ENCODE measurements at regions not wholly inside any gene's neighbourhood (a gene's known extent, or its start where the extent isn't known, plus 50 kb on each side); places are given as distances from the start of the nearest gene placed in this dataset.

GRCh38 chr10:52918714-52919305 lies 146.2 kb upstream of the MBL2 start:
- TF ChIP-seq CTCF (IDR thresholded peaks at IDR 0.05) (no peak), POLR2A (IDR thresholded peaks at IDR 0.05) (no peak)
- Histone ChIP-seq H3K36me3 (replicated peaks in 1 of 2; ENCODE audit: insufficient read depth in 1 of 2, low read depth in 2 of 2) (no peaks in the 10 kb centered on the region), H3K27me3 (no peaks in the 10 kb centered on the region), H3K27ac (no peak overlapping the region), H3K4me3 (no peak overlapping the region), H3K4me1 (no peaks in the 10 kb centered on the region), H3K9me3 (no peaks in the 10 kb centered on the region)
- DNase-seq: no peak
- ATAC-seq: no peak
- intact Hi-C loops (cut with DNase I): no loop called here

- no peaks in the 10 kb centered on the region for H3K27me3 ChIP-seq
- H3K4me3 ChIP-seq: no peak overlapping the region
- intact Hi-C loops (cut with DNase I): no loop called here
- no peaks in the 10 kb centered on the region for H3K36me3 ChIP-seq (replicated peaks in 1 of 2; ENCODE audit: insufficient read depth in 1 of 2, low read depth in 2 of 2)
- H3K4me1 ChIP-seq: no peaks in the 10 kb centered on the region
- H3K9me3 ChIP-seq: no peaks in the 10 kb centered on the region
- DNase-seq (no peak), ATAC-seq (no peak)
- H3K27ac ChIP-seq: no peak overlapping the region
- TF ChIP-seq POLR2A (IDR thresholded peaks at IDR 0.05) (no peak), CTCF (IDR thresholded peaks at IDR 0.05) (no peak)
- 71 to 78% methylated on average over 1 of the region's 1 CpG for WGBS, 2 donors
Observed at GRCh38 chr10:52915391-52915790, 142.8 kb upstream of the MBL2 start.

GRCh38 chr10:52911163-52911562 lies 138.6 kb upstream of the MBL2 start:
- WGBS, 2 donors: 85 to 92% methylated on average over 1 of the region's 1 CpG
- no peak overlapping the region for H3K4me3 ChIP-seq
- no peaks in the 10 kb centered on the region for H3K36me3 ChIP-seq (replicated peaks in 1 of 2; ENCODE audit: insufficient read depth in 1 of 2, low read depth in 2 of 2)
- H3K4me1 ChIP-seq: no peaks in the 10 kb centered on the region
- ATAC-seq (no peak), DNase-seq (no peak)
- TF ChIP-seq POLR2A (IDR thresholded peaks at IDR 0.05) (no peak), CTCF (IDR thresholded peaks at IDR 0.05) (no peak)
- intact Hi-C loops (cut with DNase I): no loop called here
- no peaks in the 10 kb centered on the region for H3K27me3 ChIP-seq
- H3K27ac ChIP-seq: no peak overlapping the region
- no peaks in the 10 kb centered on the region for H3K9me3 ChIP-seq

GRCh38 chr10:52908478-52908877 lies 135.9 kb upstream of the MBL2 start:
- no peak for DNase-seq
- H3K4me1 ChIP-seq: no peaks in the 10 kb centered on the region
- ATAC-seq: no peak
- no peak overlapping the region for H3K4me3 ChIP-seq
- intact Hi-C loops (cut with DNase I): no loop called here
- WGBS, 2 donors: 53 to 57% methylated on average over 5 of the region's 5 CpGs
- H3K9me3 ChIP-seq: no peaks in the 10 kb centered on the region
- H3K27ac ChIP-seq: no peak overlapping the region
- no peaks in the 10 kb centered on the region for H3K36me3 ChIP-seq (replicated peaks in 1 of 2; ENCODE audit: insufficient read depth in 1 of 2, low read depth in 2 of 2)
- no peaks in the 10 kb centered on the region for H3K27me3 ChIP-seq
- TF ChIP-seq CTCF (IDR thresholded peaks at IDR 0.05): no peak
- no peak for TF ChIP-seq POLR2A (IDR thresholded peaks at IDR 0.05)

- H3K4me1 ChIP-seq: no peaks in the 10 kb centered on the region
- H3K36me3 ChIP-seq (replicated peaks in 1 of 2; ENCODE audit: insufficient read depth in 1 of 2, low read depth in 2 of 2): no peaks in the 10 kb centered on the region
- intact Hi-C loops (cut with DNase I): no loop called here
- 68% methylated on average over 1 of the region's 1 CpG for WGBS, 2 donors
- no peak overlapping the region for H3K27ac ChIP-seq
- no peak overlapping the region for H3K4me3 ChIP-seq
- no peak for DNase-seq
- TF ChIP-seq POLR2A (IDR thresholded peaks at IDR 0.05): no peak
- TF ChIP-seq CTCF (IDR thresholded peaks at IDR 0.05): no peak
- H3K9me3 ChIP-seq: no peaks in the 10 kb centered on the region
- ATAC-seq: no peak
- H3K27me3 ChIP-seq: no peaks in the 10 kb centered on the region
Observed at GRCh38 chr10:52906046-52906445, 133.5 kb upstream of the MBL2 start.
